ENCODE measurements at regions not wholly inside any gene's neighbourhood (a gene's known extent, or its start where the extent isn't known, plus 50 kb on each side); places are given as distances from the start of the nearest gene placed in this dataset.
"Not testable (repeated sequence)": the region's sequence is repeated elsewhere in the genome, so short reads cannot be mapped to it uniquely, and the experiment has no call there.

DNA sequence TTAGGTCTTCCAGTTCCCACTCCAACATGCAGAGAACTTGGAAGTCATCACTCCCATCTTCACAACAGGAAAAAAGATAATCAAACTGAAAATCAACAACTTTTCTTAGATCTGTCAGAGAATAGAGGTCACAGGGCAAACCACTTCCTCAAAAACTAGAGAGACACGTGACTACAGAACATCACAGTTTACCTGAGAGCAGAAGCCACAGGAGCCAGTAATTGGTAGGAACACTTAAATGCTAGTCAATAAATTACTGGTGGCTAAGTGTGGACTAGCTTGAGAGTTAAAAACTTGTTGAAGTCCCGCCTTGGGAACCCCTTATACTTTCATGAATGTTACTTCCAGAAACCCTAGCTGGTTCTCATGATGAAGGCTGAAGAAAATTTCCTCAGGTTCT is 81.1 kb downstream of the THSD1 start:
- not testable (repeated sequence) for DNase-seq (ENCODE audit: low read depth)

DNA sequence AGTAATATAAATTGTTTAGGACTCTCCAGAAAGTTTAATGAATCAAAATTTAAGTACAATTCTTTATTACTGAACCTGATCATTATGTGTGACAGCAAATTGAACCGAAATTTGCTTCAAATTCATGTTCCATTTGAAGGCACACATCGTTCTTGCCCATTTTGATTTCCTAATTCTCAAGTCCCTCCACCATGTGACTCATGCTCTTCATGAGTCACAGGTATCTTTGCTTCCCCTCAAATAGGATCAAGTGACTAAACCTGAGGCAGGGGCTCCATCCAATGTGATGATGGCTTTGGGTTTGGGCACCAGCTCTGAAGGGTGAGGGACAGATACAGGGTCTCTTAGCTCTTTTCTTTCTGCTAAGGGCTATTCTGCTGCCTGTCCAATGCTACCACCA is 86.1 kb downstream of the THSD1 start:
- no peak for DNase-seq (ENCODE audit: low read depth)

DNA sequence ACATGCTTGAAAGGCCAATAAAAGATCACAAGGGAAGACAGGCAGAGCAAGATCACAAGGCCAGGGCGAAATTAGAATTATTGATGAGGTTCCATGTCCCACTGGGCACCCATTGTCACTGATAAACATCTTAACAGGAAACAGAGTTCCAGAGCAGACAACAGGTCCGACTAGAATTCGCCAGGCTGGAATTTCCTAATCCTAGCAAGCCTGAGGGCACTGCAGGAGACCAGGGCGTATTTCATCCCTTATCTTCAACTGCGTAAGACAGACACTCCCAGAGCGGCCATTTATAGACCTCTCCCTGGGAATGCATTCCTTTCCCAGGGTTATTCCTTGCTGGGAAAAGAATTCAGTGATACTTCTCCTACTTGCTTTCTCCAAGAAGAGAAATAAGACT is 96.1 kb downstream of the THSD1 start:
- DNase-seq (ENCODE audit: low read depth): not testable (repeated sequence)

GRCh38 chr13:52306336-52306735 is 99.6 kb downstream of the THSD1 start:
- DNase-seq (ENCODE audit: low read depth): not testable (repeated sequence)

DNA sequence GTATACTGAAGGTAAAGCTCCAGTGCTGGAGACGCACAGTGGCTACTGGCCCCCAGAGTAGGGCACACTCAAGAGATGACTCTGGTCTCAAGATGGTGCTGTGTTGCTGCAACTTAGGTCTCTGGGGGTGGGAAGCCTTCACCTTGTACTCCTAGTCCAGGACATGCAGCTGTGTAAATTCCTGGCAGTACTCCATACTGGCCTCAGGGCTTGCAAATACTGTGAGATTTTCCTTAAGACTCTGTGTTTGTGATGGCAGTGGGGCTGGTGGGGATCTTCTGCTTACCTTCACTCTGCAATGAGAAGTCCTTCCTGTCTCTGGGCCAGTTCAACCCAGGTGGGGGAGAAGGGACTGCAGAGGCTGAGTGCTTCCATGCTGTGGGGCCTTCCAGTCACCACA is 102.9 kb downstream of the THSD1 start:
- not testable (repeated sequence) for DNase-seq (ENCODE audit: low read depth)

DNA sequence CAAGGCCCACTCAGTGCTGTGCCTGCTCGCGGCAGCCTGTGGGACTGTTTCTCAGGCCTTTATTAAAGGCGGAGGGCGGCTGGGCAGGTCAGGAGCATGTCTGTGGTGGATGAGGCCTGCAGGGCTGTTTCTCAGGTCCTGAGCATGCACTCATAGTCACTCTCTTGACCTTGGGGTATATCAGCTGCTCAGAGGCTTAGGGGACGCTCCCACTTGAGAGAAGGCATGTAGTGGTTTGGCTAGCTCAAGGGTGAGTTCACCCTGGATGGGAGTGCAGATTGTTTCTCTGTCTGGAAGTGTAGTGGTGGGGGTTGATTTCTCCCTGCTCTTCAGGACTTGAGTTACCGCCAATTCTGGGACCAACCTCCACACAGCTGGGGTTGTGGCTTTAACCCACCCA is 103.3 kb downstream of the THSD1 start:
- not testable (repeated sequence) for DNase-seq (ENCODE audit: low read depth)

- not testable (repeated sequence) for DNase-seq (ENCODE audit: low read depth)
Observed at GRCh38 chr13:52301810-52302400, 104.1 kb downstream of the THSD1 start.

GRCh38 chr13:52298079-52298661 is 107.8 kb downstream of the THSD1 start:
- not testable (repeated sequence) for DNase-seq (ENCODE audit: low read depth)

GRCh38 chr13:52288891-52289290 is 117.1 kb downstream of the THSD1 start:
- DNase-seq (ENCODE audit: low read depth): not testable (repeated sequence)

DNA sequence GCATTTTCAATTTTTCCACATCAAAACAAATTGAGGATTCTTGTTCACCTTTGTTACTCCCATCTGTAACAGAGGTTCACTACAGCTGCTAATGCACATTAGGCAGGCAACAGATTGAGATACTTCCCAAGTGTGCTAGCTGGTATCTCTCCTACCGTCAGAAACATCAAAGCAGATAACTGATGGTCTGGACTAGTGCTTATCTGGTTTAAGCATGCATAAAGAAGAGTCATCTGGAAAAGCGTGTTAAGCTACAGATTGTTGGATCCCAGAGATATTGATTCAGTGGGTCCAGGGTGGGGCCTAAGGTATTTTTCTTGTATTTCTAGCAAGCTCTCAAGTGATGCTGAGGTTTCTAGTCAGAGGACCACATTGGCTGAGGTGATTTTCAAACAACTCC is 122.0 kb upstream of the NEK3 start:
- DNase-seq (ENCODE audit: low read depth): not testable (repeated sequence)

- not testable (repeated sequence) for DNase-seq (ENCODE audit: low read depth)
Observed at GRCh38 chr13:52279408-52279807, 120.0 kb upstream of the NEK3 start.

DNA sequence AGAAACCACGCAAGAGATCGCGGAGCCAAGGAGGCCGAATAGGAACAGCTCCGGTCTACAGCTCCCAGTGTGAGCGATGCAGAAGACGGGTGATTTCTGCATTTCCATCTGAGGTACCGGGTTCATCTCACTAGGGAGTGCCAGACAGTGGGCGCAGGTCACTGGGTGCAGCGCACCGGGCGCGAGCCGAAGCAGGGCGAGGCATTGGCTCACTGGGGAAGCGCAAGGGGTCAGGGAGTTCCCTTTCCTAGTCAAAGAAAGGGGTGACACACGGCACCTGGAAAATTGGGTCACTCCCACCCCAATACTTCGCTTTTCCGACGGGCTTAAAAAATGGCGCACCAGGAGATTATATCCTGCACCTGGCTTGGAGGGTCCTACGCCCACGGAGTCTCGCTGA is 94.9 kb upstream of the NEK3 start:
- DNase-seq (ENCODE audit: low read depth): not testable (repeated sequence)

GRCh38 chr13:52240752-52241151 is 81.4 kb upstream of the NEK3 start:
- DNase-seq (ENCODE audit: low read depth): not testable (repeated sequence)

DNA sequence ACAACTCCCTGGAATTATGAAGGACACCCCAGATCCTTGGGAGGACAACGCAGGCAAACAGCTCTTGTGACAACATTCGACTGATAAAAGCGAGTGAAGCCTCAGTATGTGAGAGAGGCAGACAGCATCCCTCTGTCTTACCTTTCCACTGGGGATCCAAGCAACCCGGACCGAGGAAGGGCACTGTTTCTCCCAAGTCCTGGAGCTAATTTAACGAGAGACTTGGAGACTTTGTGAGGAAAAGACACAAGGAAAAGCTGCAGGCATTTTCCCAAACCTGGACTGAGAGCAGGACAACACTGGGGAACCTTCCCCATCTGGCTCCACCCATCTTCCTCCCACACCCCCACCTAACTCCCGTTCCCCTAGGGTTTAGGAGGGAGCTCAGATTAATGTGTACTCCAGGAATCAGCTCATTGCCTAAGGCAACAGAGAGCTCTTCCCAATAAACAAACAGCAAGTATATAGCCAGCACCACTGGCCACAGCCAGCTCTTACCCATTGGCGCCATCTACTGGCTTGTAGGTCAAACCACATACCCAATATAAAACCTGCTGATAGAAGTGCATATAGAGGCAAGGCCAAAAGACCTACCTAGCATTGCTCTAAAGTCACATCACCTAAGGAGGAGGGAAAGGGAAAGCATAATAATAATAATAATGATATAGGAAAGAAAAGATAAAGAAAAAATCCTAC is 76.7 kb upstream of the NEK3 start:
- DNase-seq (ENCODE audit: low read depth): peak; percentile 24

- not testable (repeated sequence) for DNase-seq (ENCODE audit: low read depth)
Observed at GRCh38 chr13:52234928-52235327, 75.5 kb upstream of the NEK3 start.

DNA sequence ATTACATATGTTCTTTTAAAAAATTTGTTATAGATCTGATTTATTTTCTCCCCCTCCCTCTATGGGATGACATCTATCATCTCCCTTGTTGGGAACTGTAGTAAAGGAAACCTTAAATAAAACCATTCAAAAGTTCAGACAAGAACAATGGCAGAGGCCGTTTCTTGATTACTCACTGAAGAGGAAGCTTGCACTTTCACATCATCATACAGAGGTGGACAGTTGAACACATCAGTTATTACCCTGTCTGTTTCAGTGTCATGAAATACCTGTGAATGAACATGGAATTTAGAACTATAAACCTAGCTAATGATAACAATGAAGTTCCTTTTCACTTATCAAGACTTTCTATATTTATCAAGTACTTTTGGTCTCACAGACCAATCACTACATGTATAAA is 63.7 kb upstream of the NEK3 start:
- DNase-seq (ENCODE audit: low read depth): not testable (repeated sequence)

- not testable (repeated sequence) for DNase-seq (ENCODE audit: low read depth)
Observed at GRCh38 chr13:52213920-52214319, 54.5 kb upstream of the NEK3 start.

DNA sequence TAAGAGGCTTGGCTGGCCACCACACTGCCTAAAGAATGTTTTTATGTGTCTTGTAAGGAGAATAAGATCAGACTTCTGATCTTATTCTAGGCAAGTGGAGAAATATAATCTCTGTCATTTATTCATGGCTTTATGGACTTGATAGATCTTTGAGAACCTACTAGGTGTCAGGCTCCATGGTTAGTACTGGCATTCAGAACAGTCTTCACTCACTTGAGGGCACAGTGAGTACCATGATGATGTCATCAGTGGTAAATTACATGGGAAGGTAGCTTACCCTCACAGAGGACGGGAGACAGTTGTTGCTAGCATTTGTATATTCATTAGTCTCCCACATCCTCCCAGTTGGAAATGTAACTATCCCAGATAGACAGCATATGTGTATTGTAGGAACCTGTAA is 53.5 kb upstream of the NEK3 start:
- not testable (repeated sequence) for DNase-seq (ENCODE audit: low read depth)

GRCh38 chr13:52211416-52211776 is 52.0 kb upstream of the NEK3 start:
- DNase-seq (ENCODE audit: low read depth): not testable (repeated sequence)

GRCh38 chr13:52210564-52211415 is 51.4 kb upstream of the NEK3 start:
- not testable (repeated sequence) for DNase-seq (ENCODE audit: low read depth)
